ENCODE measurements at regions not wholly inside any gene's neighbourhood (a gene's known extent, or its start where the extent isn't known, plus 50 kb on each side); places are given as distances from the start of the nearest gene placed in this dataset.

- CTCF ChIA-PET, result no interaction called here
Observed at GRCh38 chr17:77509599-77509998, 368.8 kb downstream of the SEC14L1 start.

GRCh38 chr17:77510133-77510796 lies 369.5 kb downstream of the SEC14L1 start:
- Histone ChIP-seq H3K27me3 (ENCODE audit: control insufficient read depth, insufficient read depth, low read length) (no peaks in the 10 kb centered on the region), H3K27ac (ENCODE audit: low read depth, low read length) (no peak overlapping the region), H3K4me3 (ENCODE audit: low read depth, low read length) (no peak overlapping the region), H3K9me3 (ENCODE audit: control insufficient read depth, insufficient read depth, low read length) (peaks cover 7% of the 10 kb centered on the region)
- POLR2A ChIA-PET, result no interaction called here
- no peak for DNase-seq (ENCODE audit: low read depth, low spot score)
- CTCF ChIA-PET, result no interaction called here
- no peak for TF ChIP-seq CTCF (IDR thresholded peaks at IDR 0.05; ENCODE audit: low read depth, low read length)

More at GRCh38 chr17:77509599-77509998, 368.8 kb downstream of the SEC14L1 start:
- TF ChIP-seq CTCF (IDR thresholded peaks at IDR 0.05; ENCODE audit: low read depth, low read length), result no peak
- H3K27me3 ChIP-seq (ENCODE audit: control insufficient read depth, insufficient read depth, low read length), result no peaks in the 10 kb centered on the region
- H3K4me3 ChIP-seq (ENCODE audit: low read depth, low read length), result no peak overlapping the region
- no peak overlapping the region for H3K27ac ChIP-seq (ENCODE audit: low read depth, low read length)
- DNase-seq (ENCODE audit: low read depth, low spot score), result no peak
- POLR2A ChIA-PET, result no interaction called here
- H3K9me3 ChIP-seq (ENCODE audit: control insufficient read depth, insufficient read depth, low read length), result peaks cover 7% of the 10 kb centered on the region

- ChIA-PET CTCF (interaction anchor here (1.4 kb wide), 1 partner anchor 10 kb away, joined by 3 read pairs; no protein-coding TSS in a partner anchor), POLR2A (no interaction called here)
- DNase-seq (ENCODE audit: low read depth, low spot score), result no peak
- Histone ChIP-seq H3K4me3 (ENCODE audit: low read depth, low read length) (no peak overlapping the region), H3K27ac (ENCODE audit: low read depth, low read length) (no peak overlapping the region), H3K9me3 (ENCODE audit: control insufficient read depth, insufficient read depth, low read length) (peaks cover 7% of the 10 kb centered on the region), H3K27me3 (ENCODE audit: control insufficient read depth, insufficient read depth, low read length) (no peaks in the 10 kb centered on the region)
- no peak for TF ChIP-seq CTCF (IDR thresholded peaks at IDR 0.05; ENCODE audit: low read depth, low read length)
Observed at GRCh38 chr17:77511514-77512061, 370.8 kb downstream of the SEC14L1 start.

GRCh38 chr17:77512062-77512946 lies 371.5 kb downstream of the SEC14L1 start:
- ChIA-PET POLR2A (interaction anchor here (0.6 kb wide), 1 partner anchor 47 kb away, joined by 3 read pairs; no protein-coding TSS in a partner anchor), CTCF (interaction anchor here (0.8 to 1.4 kb wide), 2 partner anchors 11 to 30 kb away, joined by 3 read pairs; no protein-coding TSS in a partner anchor)
- no peak overlapping the region for H3K27ac ChIP-seq (ENCODE audit: low read depth, low read length)
- no peak overlapping the region for H3K4me3 ChIP-seq (ENCODE audit: low read depth, low read length)
- H3K27me3 ChIP-seq (ENCODE audit: control insufficient read depth, insufficient read depth, low read length), result no peaks in the 10 kb centered on the region
- H3K9me3 ChIP-seq (ENCODE audit: control insufficient read depth, insufficient read depth, low read length), result peaks cover 12% of the 10 kb centered on the region
- no peak for DNase-seq (ENCODE audit: low read depth, low spot score)
- no peak for TF ChIP-seq CTCF (IDR thresholded peaks at IDR 0.05; ENCODE audit: low read depth, low read length)
